ENCODE measurements at regions not wholly inside any gene's neighbourhood (a gene's known extent, or its start where the extent isn't known, plus 50 kb on each side); places are given as distances from the start of the nearest gene placed in this dataset.

GRCh38 chr4:169335331-169335730 is 64.6 kb upstream of the SH3RF1 start:
- Histone ChIP-seq H2BK20ac (ENCODE audit: low read depth, low read length) (peak overlapping the region; percentile 84; the same call in 1 of the 2 replicates), H3K18ac (ENCODE audit: low read depth, low read length) (peak overlapping the region; percentile 61; the same call in 1 of the 2 replicates), H3K9ac (ENCODE audit: low read depth, low read length) (no peak overlapping the region), H3K14ac (replicated peaks; ENCODE audit: low read depth, low read length) (peak overlapping the region; percentile 38; the same call in 1 of the 2 replicates), H3K56ac (ENCODE audit: extremely low read depth, insufficient read depth, low read length) (no peak overlapping the region), H2BK120ac (ENCODE audit: low read depth, low read length) (peak overlapping the region; percentile 78; the same call in 1 of the 2 replicates), H3K4me2 (ENCODE audit: low read depth, low read length) (no peak overlapping the region), H3K9me3 (ENCODE audit: control insufficient read depth, insufficient read depth, low read length) (no peaks in the 10 kb centered on the region), H3K4me3 (ENCODE audit: insufficient read depth, low read depth, low read length) (no peak overlapping the region), H3K4ac (ENCODE audit: low read depth, low read length) (peak overlapping the region; percentile 44; the same call in 1 of the 2 replicates), H2BK15ac (ENCODE audit: low read depth, low read length) (peak overlapping the region; percentile 99; the same call in 2 of the 3 replicates), H4K8ac (ENCODE audit: low read depth in 2 of 2, low read length in 2 of 2) (peak overlapping the region in 1 of 2 experiments; percentile 58; a peak in 3 of 4 replicates), H3K23ac (ENCODE audit: low read depth, low read length) (no peak overlapping the region), H3K79me1 (ENCODE audit: low read depth in 1 of 2, low read length in 2 of 2) (no peaks in the 10 kb centered on the region), H4K5ac (ENCODE audit: low read depth, low read length) (peak overlapping the region; percentile 4; the same call in 1 of the 2 replicates), H3K27ac (ENCODE audit: insufficient read depth, low read length) (no peak overlapping the region), H2BK5ac (ENCODE audit: low read depth, low read length, poor library complexity, severe bottlenecking) (peak overlapping the region; percentile 24), H4K91ac (ENCODE audit: insufficient read depth, low read depth, low read length) (0 out of 2 replicates have a peak overlapping the region, but pooled peaks have one; percentile 15), H3K9me1 (ENCODE audit: insufficient read depth, low read length) (peaks cover 10% of the 10 kb centered on the region), H3K4me1 (ENCODE audit: control insufficient read depth, insufficient read depth, low read length) (peaks cover 8% of the 10 kb centered on the region), H2AFZ (replicated peaks; ENCODE audit: low read length, poor library complexity) (peak overlapping the region; percentile 61), H4K20me1 (ENCODE audit: insufficient read depth, low read length) (no peaks in the 10 kb centered on the region; the same call in 1 of the 2 replicates), H3K27me3 (ENCODE audit: control insufficient read depth, insufficient read depth, low read length) (no peaks in the 10 kb centered on the region), H3K36me3 (ENCODE audit: control insufficient read depth, insufficient read depth, low read length) (no peaks in the 10 kb centered on the region), H2AK9ac (replicated peaks; ENCODE audit: low read depth, low read length, poor library complexity) (no peak overlapping the region), H2AK5ac (ENCODE audit: low read depth, low read length) (peak overlapping the region; percentile 7; the same call in 1 of the 2 replicates)
- ATAC-seq (ENCODE audit: low read depth) (no peak), DNase-seq (peak; percentile 33)
- TF ChIP-seq POLR2A (IDR thresholded peaks at IDR 0.05; ENCODE audit: low read depth, low read length) (no peak), SMC3 (IDR thresholded peaks at IDR 0.05; ENCODE audit: low read depth, low read length) (no peak), RAD21 (IDR thresholded peaks at IDR 0.05; ENCODE audit: low read length) (no peak)
- in situ Hi-C loops (cut with MboI; ENCODE audit: low sequenced_read_pairs) (no loop called here), dilution Hi-C loops (cut with HindIII; ENCODE audit: low sequenced_read_pairs, unreplicated experiment) (no loop called here), intact Hi-C loops (cut with micrococcal nuclease) (no loop called here)
- ChIA-PET CTCF (no interaction called here), POLR2A (ENCODE audit: unreplicated experiment) (no interaction called here)
- WGBS, 2 experiments (ENCODE audit: extremely low coverage in 2 of 2, insufficient read length in 1 of 2): no CpG with 5 or more reads among the region's 4 CpGs
- no TSS peak for BruUV-seq (replicated peaks)
